ENCODE measurements at regions not wholly inside any gene's neighbourhood (a gene's known extent, or its start where the extent isn't known, plus 50 kb on each side); places are given as distances from the start of the nearest gene placed in this dataset.
A peak's percentile ranks its signal among the peaks of the same experiment; 100 is the strongest.

- DNase-seq (ENCODE audit: low read depth in 4 of 4, low spot score in 1 of 4) = no peak
These were observed 128.0 kb downstream of the KIF20B start for GRCh38 chr10:89829262-89829886.

GRCh38 chr10:89829887-89830269 is 128.5 kb downstream of the KIF20B start:
- no peak for DNase-seq (ENCODE audit: low read depth in 4 of 4, low spot score in 1 of 4)

- no peak for DNase-seq (ENCODE audit: low read depth in 4 of 4, low spot score in 1 of 4)
These were observed 129.2 kb downstream of the KIF20B start for GRCh38 chr10:89830624-89831023.

GRCh38 chr10:89836840-89837164 is 135.4 kb downstream of the KIF20B start:
- DNase-seq (ENCODE audit: low read depth in 4 of 4, low spot score in 1 of 4) = no peak

- no peak for DNase-seq (ENCODE audit: low read depth in 4 of 4, low spot score in 1 of 4)
These were observed 136.0 kb downstream of the KIF20B start for GRCh38 chr10:89837165-89838043.

GRCh38 chr10:89838044-89838615 is 136.7 kb downstream of the KIF20B start:
- no peak for DNase-seq (ENCODE audit: low read depth in 4 of 4, low spot score in 1 of 4)

- DNase-seq (ENCODE audit: low read depth in 4 of 4, low spot score in 1 of 4) = no peak
These were observed 144.3 kb downstream of the KIF20B start for GRCh38 chr10:89845541-89846280.

- no peak for DNase-seq (ENCODE audit: low read depth in 4 of 4, low spot score in 1 of 4)
These were observed 144.9 kb downstream of the KIF20B start for GRCh38 chr10:89846281-89846630.

- no peak for DNase-seq (ENCODE audit: low read depth in 4 of 4, low spot score in 1 of 4)
These were observed 145.4 kb downstream of the KIF20B start for GRCh38 chr10:89846786-89847185.

- no peak for DNase-seq (ENCODE audit: low read depth in 4 of 4, low spot score in 1 of 4)
These were observed 151.5 kb downstream of the KIF20B start for GRCh38 chr10:89852872-89853271.

- DNase-seq (ENCODE audit: low read depth in 4 of 4, low spot score in 1 of 4) = no peak
These were observed 152.4 kb downstream of the KIF20B start for GRCh38 chr10:89853781-89854191.

GRCh38 chr10:89857431-89858042 is 156.1 kb downstream of the KIF20B start:
- DNase-seq (ENCODE audit: low read depth in 4 of 4, low spot score in 1 of 4) = no peak

GRCh38 chr10:89861199-89861573 is 159.8 kb downstream of the KIF20B start:
- DNase-seq (ENCODE audit: low read depth in 4 of 4, low spot score in 1 of 4) = no peak

- DNase-seq (ENCODE audit: low read depth in 4 of 4, low spot score in 1 of 4) = peak in 1 of 4 experiments; percentile 16
These were observed 160.4 kb downstream of the KIF20B start for GRCh38 chr10:89861584-89862301.

- no peak for DNase-seq (ENCODE audit: low read depth in 4 of 4, low spot score in 1 of 4)
These were observed 166.6 kb downstream of the KIF20B start for GRCh38 chr10:89867964-89868363.

GRCh38 chr10:89869180-89869579 is 167.8 kb downstream of the KIF20B start:
- no peak for DNase-seq (ENCODE audit: low read depth in 4 of 4, low spot score in 1 of 4)

- DNase-seq (ENCODE audit: low read depth in 4 of 4, low spot score in 1 of 4) = no peak
These were observed 168.3 kb downstream of the KIF20B start for GRCh38 chr10:89869592-89870156.

GRCh38 chr10:89870936-89871335 is 169.5 kb downstream of the KIF20B start:
- DNase-seq (ENCODE audit: low read depth in 4 of 4, low spot score in 1 of 4) = no peak

- DNase-seq (ENCODE audit: low read depth in 4 of 4, low spot score in 1 of 4) = no peak
These were observed 171.7 kb downstream of the KIF20B start for GRCh38 chr10:89873055-89873454.

GRCh38 chr10:89875557-89875956 is 174.2 kb downstream of the KIF20B start:
- no peak for DNase-seq (ENCODE audit: low read depth in 4 of 4, low spot score in 1 of 4)
